Heart left ventricle (tissue), 16 donors: ENCODE measurements at regions not wholly inside any gene's neighbourhood (a gene's known extent, or its start where the extent isn't known, plus 50 kb on each side); places are given as distances from the start of the nearest gene placed in this dataset.

Experiments used
- ATAC-seq, 4 donors: fragments of 200-7000 bp; cut with Tn5 transposase; one replicate each; pipeline ENCODE4 v1.9.1; 2020 to 2022; ENCODE audit warnings: moderate library complexity in 4 of 4, mild to moderate bottlenecking in 3 of 4, moderate number of reproducible peaks in 1 of 4
- DNase-seq, 5 donors: peaks; one replicate each; pipeline ENCODE4 v3.0.0-alpha.2; 2020
- H3K27ac ChIP-seq, 12 donors: fragments of 200-600 bp; sonication (generic) in 4 of 12; one replicate each; pipeline versions ENCODE4 v1.5.0 to v1.8.0; 2016 to 2022; ENCODE audit warnings: mild to moderate bottlenecking in 2 of 12
- H3K27me3 ChIP-seq, 9 donors: fragments of 200-600 bp; sonication (generic) in 2 of 9; one replicate each; pipeline versions ENCODE4 v1.5.1 to v1.8.0; 2016 to 2022; ENCODE audit warnings: mild to moderate bottlenecking in 3 of 9
- H3K36me3 ChIP-seq, 9 donors: fragments of 200-600 bp; sonication (generic) in 2 of 9; one replicate each; pipeline versions ENCODE4 v1.5.0 to v1.8.0; 2018 to 2022; ENCODE audit warnings: mild to moderate bottlenecking in 2 of 9
- H3K4me1 ChIP-seq, 12 donors: fragments of 200-600 bp; sonication (generic) in 4 of 12; one replicate each; pipeline versions ENCODE4 v1.5.0 to v1.8.0; 2016 to 2022; ENCODE audit warnings: mild to moderate bottlenecking in 3 of 12
- H3K4me3 ChIP-seq, 12 donors: fragments of 200-600 bp; sonication (generic) in 4 of 12; one replicate each; pipeline versions ENCODE4 v1.5.0 to v1.8.0; 2017 to 2022; ENCODE audit warnings: mild to moderate bottlenecking in 9 of 12, moderate library complexity in 4 of 12
- H3K9me3 ChIP-seq, 12 donors: fragments of 200-600 bp; sonication (generic) in 4 of 12; one replicate each; pipeline versions ENCODE4 v1.5.0 to v1.8.0; 2016 to 2022; ENCODE audit warnings: mild to moderate bottlenecking in 1 of 12
- POLR2A ChIP-seq, 2 donors: fragments of 450-650 bp; IDR thresholded peaks; one replicate each; pipeline ENCODE4 v1.6.1; 2017; ENCODE audit warnings: antibody characterized with exemption in 2 of 2, mild to moderate bottlenecking in 2 of 2, moderate library complexity in 2 of 2
- WGBS, 4 donors: extraction: QIAGEN DNeasy Blood & Tissue Kit in 2 of 4; methylation state at CpG; one replicate each; pipeline versions ENCODE4 v1.1.5 to v1.1.7; 2013 to 2018; 5-methylcytosine and 5-hydroxymethylcytosine counted together
- intact Hi-C, 10 donors: fragments of 100-400 bp; cut with DNase I; formaldehyde crosslinking; loops; one replicate each; pipeline versions ENCODE4 v1.11.1 to v1.14.2; 2022
- TF ChIP-seq, protein P1 (sequence below), 12 donors: fragments of 200-600 bp; sonication (generic) in 4 of 12; IDR thresholded peaks; one replicate each; pipeline versions ENCODE4 v1.5.0 to v1.8.0; 2018 to 2022; ENCODE audit warnings: antibody characterized with exemption in 12 of 12, mild to moderate bottlenecking in 5 of 12
- donor health status: ischemic (EF 13 %, LVEDD 7.1; RV severe dilation, severe dysfunction).
- donor health status: healthy with polysubstance abuse.
- donor health status: DM: no; HTN: yes; CAD: no.
- donor health status: DM: no; HTN: no; CAD: no.
- donor health status: ischemic (EF 25% LVEDD 6.9; RV normal size, moderate dysfunction).
- donor health status: ischemic (EF 25% LVEDD 5.7; RV mildly dilated, moderate dysfunction).
- donor health status: healthy.
- donor health status: DM: yes; HTN: yes; CAD: no.
- donor health status: ischemic (EF 35%, LVEDD 5.7; RV mildly dilated, moderate dysfunction).
- donor health status: nonischemic (EF 11% LVEDD 7.7; RV severe dilation, severe dysfunction).
- donor health status: DM: yes; HTN: yes; CAD: no.
- donor health status: PGD.
- donor health status: ischemic (EF 29% LVEDD 5.4; RV normal size, mild dysfunction).
- donor health status: nonischemic (EF 23%, LVEDD 6.1; RV moderate dilation, normal function).

- intact Hi-C loops: loop anchor here in 1 of 10 donors (10.0 kb wide), 1 partner anchor 835 kb away; no protein-coding TSS in a partner anchor
- TF ChIP-seq, protein P1, sequence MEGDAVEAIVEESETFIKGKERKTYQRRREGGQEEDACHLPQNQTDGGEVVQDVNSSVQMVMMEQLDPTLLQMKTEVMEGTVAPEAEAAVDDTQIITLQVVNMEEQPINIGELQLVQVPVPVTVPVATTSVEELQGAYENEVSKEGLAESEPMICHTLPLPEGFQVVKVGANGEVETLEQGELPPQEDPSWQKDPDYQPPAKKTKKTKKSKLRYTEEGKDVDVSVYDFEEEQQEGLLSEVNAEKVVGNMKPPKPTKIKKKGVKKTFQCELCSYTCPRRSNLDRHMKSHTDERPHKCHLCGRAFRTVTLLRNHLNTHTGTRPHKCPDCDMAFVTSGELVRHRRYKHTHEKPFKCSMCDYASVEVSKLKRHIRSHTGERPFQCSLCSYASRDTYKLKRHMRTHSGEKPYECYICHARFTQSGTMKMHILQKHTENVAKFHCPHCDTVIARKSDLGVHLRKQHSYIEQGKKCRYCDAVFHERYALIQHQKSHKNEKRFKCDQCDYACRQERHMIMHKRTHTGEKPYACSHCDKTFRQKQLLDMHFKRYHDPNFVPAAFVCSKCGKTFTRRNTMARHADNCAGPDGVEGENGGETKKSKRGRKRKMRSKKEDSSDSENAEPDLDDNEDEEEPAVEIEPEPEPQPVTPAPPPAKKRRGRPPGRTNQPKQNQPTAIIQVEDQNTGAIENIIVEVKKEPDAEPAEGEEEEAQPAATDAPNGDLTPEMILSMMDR (IDR thresholded peaks at IDR 0.05): no peak
- TF ChIP-seq POLR2A (IDR thresholded peaks at IDR 0.05): no peak
- no peak for ATAC-seq
- Histone ChIP-seq H3K36me3 (no peaks in the 10 kb centered on the region), H3K4me3 (no peak overlapping the region), H3K9me3 (no peaks in the 10 kb centered on the region), H3K27ac (no peak overlapping the region), H3K4me1 (peaks cover 0 to 3% (median 0%) of the 10 kb centered on the region in 12 donors), H3K27me3 (no peaks in the 10 kb centered on the region)
- WGBS, 4 donors: 84 to 88% (median 88%) methylated on average over 11 of the region's 11 CpGs
- no peak for DNase-seq
Observed at GRCh38 chr4:100900134-100900533, 382.3 kb upstream of the EMCN start.

- H3K4me3 ChIP-seq: no peak overlapping the region
Observed at GRCh38 chr4:100898844-100899243, 381.0 kb upstream of the EMCN start.

GRCh38 chr4:100895556-100896197 is 377.9 kb upstream of the EMCN start:
- intact Hi-C loops: no loop called here
- WGBS, 4 donors: 62 to 65% (median 65%) methylated on average over 8 of the region's 8 CpGs
- ATAC-seq (no peak), DNase-seq (no peak)
- Histone ChIP-seq H3K27me3 (no peaks in the 10 kb centered on the region), H3K4me3 (peak overlapping the region in 11 of 12 donors; percentile 4 to 54 (median 38)), H3K4me1 (peaks cover 0 to 4% (median 0%) of the 10 kb centered on the region in 12 donors), H3K27ac (no peak overlapping the region), H3K36me3 (no peaks in the 10 kb centered on the region), H3K9me3 (peaks cover 0 to 11% (median 2%) of the 10 kb centered on the region in 12 donors)
- no peak for TF ChIP-seq POLR2A (IDR thresholded peaks at IDR 0.05)
- TF ChIP-seq, protein P1 (IDR thresholded peaks at IDR 0.05): no peak

More at GRCh38 chr4:100898844-100899243, 381.0 kb upstream of the EMCN start:
- Histone ChIP-seq H3K36me3 (no peaks in the 10 kb centered on the region), H3K4me1 (peaks cover 0 to 4% (median 0%) of the 10 kb centered on the region in 12 donors), H3K27ac (no peak overlapping the region), H3K9me3 (no peaks in the 10 kb centered on the region), H3K27me3 (no peaks in the 10 kb centered on the region)
- DNase-seq (no peak), ATAC-seq (no peak)
- intact Hi-C loops: no loop called here
- TF ChIP-seq POLR2A (IDR thresholded peaks at IDR 0.05): no peak
- TF ChIP-seq, protein P1 (IDR thresholded peaks at IDR 0.05): no peak

- H3K27ac ChIP-seq: no peak overlapping the region
- intact Hi-C loops: no loop called here
- H3K4me1 ChIP-seq: peaks cover 0 to 4% (median 0%) of the 10 kb centered on the region in 12 donors
- DNase-seq (no peak), ATAC-seq (no peak)
- H3K9me3 ChIP-seq: peaks cover 0 to 17% (median 5%) of the 10 kb centered on the region in 12 donors
- H3K36me3 ChIP-seq: no peaks in the 10 kb centered on the region
- H3K4me3 ChIP-seq: no peak overlapping the region
- TF ChIP-seq, protein P1 (IDR thresholded peaks at IDR 0.05): no peak
- TF ChIP-seq POLR2A (IDR thresholded peaks at IDR 0.05): no peak
- no peaks in the 10 kb centered on the region for H3K27me3 ChIP-seq
- 65 to 74% (median 73%) methylated on average over 1 of the region's 1 CpG for WGBS, 4 donors
Observed at GRCh38 chr4:100894339-100894870, 376.6 kb upstream of the EMCN start.
